Mesenchymal stem cell (in vitro differentiated cells and primary cell): ENCODE measurements at regions not wholly inside any gene's neighbourhood (a gene's known extent, or its start where the extent isn't known, plus 50 kb on each side); places are given as distances from the start of the nearest gene placed in this dataset.

Source experiments
- DNase-seq: peaks from one replicate; pipeline ENCODE4 v3.0.0-alpha.2; 2013
- H2AFZ ChIP-seq: one replicate; pipeline ENCODE4 v1.6.1; 2013; ENCODE audit warnings: low read depth, mild to moderate bottlenecking, control low read depth, inconsistent platforms, low read length, moderate library complexity
- H2AK5ac ChIP-seq: 2 replicates; pipeline ENCODE4 v1.6.1; 2013; ENCODE audit warnings: low read length, moderate library complexity, mild to moderate bottlenecking, inconsistent platforms; ENCODE audit not compliant: severe bottlenecking
- H2BK120ac ChIP-seq: one replicate; pipeline ENCODE4 v1.6.1; 2013; ENCODE audit warnings: low read depth, mild to moderate bottlenecking, inconsistent platforms, low read length, moderate library complexity
- H2BK12ac ChIP-seq, 2 experiments: one replicate each; pipeline ENCODE4 v1.6.1; 2013; ENCODE audit warnings: inconsistent platforms in 2 of 2, low read length in 2 of 2, mild to moderate bottlenecking in 2 of 2, moderate library complexity in 2 of 2, control low read depth in 1 of 2
- H2BK15ac ChIP-seq: one replicate; pipeline ENCODE4 v1.6.1; 2013; ENCODE audit warnings: mild to moderate bottlenecking, low read depth, inconsistent platforms; ENCODE audit not compliant: poor library complexity, severe bottlenecking
- H2BK5ac ChIP-seq: 2 replicates; pipeline ENCODE4 v1.6.1; 2013; ENCODE audit warnings: low read depth, mild to moderate bottlenecking, low read length, control low read depth, inconsistent platforms; ENCODE audit not compliant: poor library complexity, severe bottlenecking
- H3K14ac ChIP-seq, 2 experiments: one replicate each; pipeline ENCODE4 v1.6.1; 2013; ENCODE audit warnings: inconsistent platforms in 2 of 2, low read length in 2 of 2, control low read depth in 1 of 2, mild to moderate bottlenecking in 1 of 2, moderate library complexity in 1 of 2
- H3K18ac ChIP-seq, 2 experiments: one replicate each; pipeline ENCODE4 v1.6.1; 2013; ENCODE audit warnings: inconsistent platforms in 2 of 2, low read length in 2 of 2, control low read depth in 1 of 2, low read depth in 1 of 2, mild to moderate bottlenecking in 1 of 2
- H3K23ac ChIP-seq, 2 experiments: one replicate each; pipeline ENCODE4 v1.6.1; 2013; ENCODE audit warnings: inconsistent platforms in 2 of 2, low read length in 2 of 2, mild to moderate bottlenecking in 2 of 2, moderate library complexity in 2 of 2, control low read depth in 1 of 2
- H3K27ac ChIP-seq: 2 replicates; pipeline ENCODE4 v1.5.1; 2013; ENCODE audit warnings: mild to moderate bottlenecking, moderate library complexity, low read length, control low read depth, inconsistent platforms; ENCODE audit not compliant: poor library complexity, severe bottlenecking
- H3K27me3 ChIP-seq, 2 experiments: 2 replicates each; pipeline versions ENCODE4 v1.6.1 to v1.7.0; 2013; ENCODE audit warnings: low read length in 2 of 2, mild to moderate bottlenecking in 2 of 2, moderate library complexity in 2 of 2, control low read depth in 1 of 2, inconsistent platforms in 1 of 2; ENCODE audit not compliant: control insufficient read depth in 1 of 2, insufficient read depth in 1 of 2
- H3K36me3 ChIP-seq, 2 experiments: 2 replicates each; pipeline versions ENCODE4 v1.6.1 to v1.7.0; 2013; ENCODE audit warnings: low read length in 2 of 2, control low read depth in 1 of 2, inconsistent platforms in 1 of 2, low read depth in 1 of 2, mild to moderate bottlenecking in 1 of 2; ENCODE audit not compliant: insufficient read depth in 2 of 2, control insufficient read depth in 1 of 2
- H3K4ac ChIP-seq, 2 experiments: one replicate each; pipeline ENCODE4 v1.6.1; 2013; ENCODE audit warnings: inconsistent platforms in 2 of 2, low read length in 2 of 2, mild to moderate bottlenecking in 2 of 2, moderate library complexity in 2 of 2, control low read depth in 1 of 2, low read depth in 1 of 2
- H3K4me1 ChIP-seq: 2 replicates; pipeline ENCODE4 v1.6.1; 2013; ENCODE audit warnings: low read depth, low read length, control low read depth; ENCODE audit not compliant: control insufficient read depth, insufficient read depth
- H3K4me2 ChIP-seq: 2 replicates; pipeline ENCODE4 v1.6.1; 2013; ENCODE audit warnings: low read length, mild to moderate bottlenecking, inconsistent platforms; ENCODE audit not compliant: poor library complexity, severe bottlenecking
- H3K4me3 ChIP-seq, 2 experiments: 2 replicates each; pipeline versions ENCODE4 v1.5.1 to v1.7.0; 2013; ENCODE audit warnings: low read length in 2 of 2, mild to moderate bottlenecking in 2 of 2, control low read depth in 1 of 2, low read depth in 1 of 2; ENCODE audit not compliant: insufficient read depth in 1 of 2
- H3K79me1 ChIP-seq: replicated peaks from 2 replicates; pipeline ENCODE4 v1.6.1; 2013; ENCODE audit warnings: mild to moderate bottlenecking, control low read depth, low read length, inconsistent platforms; ENCODE audit not compliant: poor library complexity, severe bottlenecking
- H3K9ac ChIP-seq: 2 replicates; pipeline ENCODE4 v1.7.0; 2013; ENCODE audit warnings: mild to moderate bottlenecking, low read length, moderate library complexity
- H3K9me3 ChIP-seq: 2 replicates; pipeline ENCODE4 v1.7.0; 2013; ENCODE audit warnings: mild to moderate bottlenecking, low read length; ENCODE audit not compliant: control insufficient read depth
- H4K8ac ChIP-seq: one replicate; pipeline ENCODE4 v1.6.1; 2013; ENCODE audit warnings: inconsistent platforms, mild to moderate bottlenecking, low read length, moderate library complexity
- H4K91ac ChIP-seq: one replicate; pipeline ENCODE4 v1.6.1; 2013; ENCODE audit warnings: mild to moderate bottlenecking, low read length, inconsistent platforms
- WGBS: methylation state at CpG from one replicate; pipeline ENCODE4 v1.1.7; 2013; ENCODE audit warnings: mixed read lengths; 5-methylcytosine and 5-hydroxymethylcytosine counted together

GRCh38 chr16:9680019-9680655 is 502.1 kb downstream of the GRIN2A start:
- no peaks in the 10 kb centered on the region for H3K4me1 ChIP-seq
- 59% methylated on average over 7 of the region's 7 CpGs for WGBS
- H2BK120ac ChIP-seq = no peak overlapping the region
- H3K27ac ChIP-seq = no peak overlapping the region
- H3K14ac ChIP-seq = no peak overlapping the region
- no peak overlapping the region for H3K9ac ChIP-seq
- no peak overlapping the region for H2BK5ac ChIP-seq
- no peak overlapping the region for H2AFZ ChIP-seq
- no peak overlapping the region for H2BK12ac ChIP-seq
- peaks cover 0 to 34% of the 10 kb centered on the region in 2 experiments for H3K27me3 ChIP-seq
- H3K18ac ChIP-seq = no peak overlapping the region
- no peak overlapping the region for H2BK15ac ChIP-seq
- H3K79me1 ChIP-seq = no peaks in the 10 kb centered on the region
- no peak for DNase-seq
- H3K4me3 ChIP-seq = no peak overlapping the region
- H4K91ac ChIP-seq = no peak overlapping the region
- H4K8ac ChIP-seq = no peak overlapping the region
- no peaks in the 10 kb centered on the region for H3K9me3 ChIP-seq
- no peak overlapping the region for H3K4me2 ChIP-seq
- H2AK5ac ChIP-seq = no peak overlapping the region
- H3K36me3 ChIP-seq = no peaks in the 10 kb centered on the region
- no peak overlapping the region for H3K4ac ChIP-seq
- H3K23ac ChIP-seq = no peak overlapping the region

- no peak overlapping the region for H2AFZ ChIP-seq
- no peak overlapping the region for H4K91ac ChIP-seq
- H3K27ac ChIP-seq = no peak overlapping the region
- H2BK120ac ChIP-seq = no peak overlapping the region
- no peaks in the 10 kb centered on the region for H3K79me1 ChIP-seq
- H2BK15ac ChIP-seq = no peak overlapping the region
- H3K4me1 ChIP-seq = no peaks in the 10 kb centered on the region
- H3K18ac ChIP-seq = no peak overlapping the region
- no peak overlapping the region for H3K14ac ChIP-seq
- no peaks in the 10 kb centered on the region for H3K36me3 ChIP-seq
- no peak overlapping the region for H3K4me2 ChIP-seq
- no peak for DNase-seq
- H3K4ac ChIP-seq = no peak overlapping the region
- H2BK12ac ChIP-seq = no peak overlapping the region
- WGBS = 81% methylated on average over 2 of the region's 2 CpGs
- H3K9ac ChIP-seq = no peak overlapping the region
- no peaks in the 10 kb centered on the region for H3K9me3 ChIP-seq
- no peak overlapping the region for H3K4me3 ChIP-seq
- no peak overlapping the region for H2BK5ac ChIP-seq
- no peak overlapping the region for H3K23ac ChIP-seq
- no peak overlapping the region for H4K8ac ChIP-seq
- peaks cover 0 to 34% of the 10 kb centered on the region in 2 experiments for H3K27me3 ChIP-seq
- H2AK5ac ChIP-seq = no peak overlapping the region
These were observed 501.3 kb downstream of the GRIN2A start for GRCh38 chr16:9680968-9681367.

- Histone ChIP-seq H3K4ac (no peak overlapping the region), H3K36me3 (no peaks in the 10 kb centered on the region), H3K9me3 (no peaks in the 10 kb centered on the region), H3K23ac (no peak overlapping the region), H3K4me1 (no peaks in the 10 kb centered on the region), H3K18ac (no peak overlapping the region), H2AK5ac (no peak overlapping the region), H2BK120ac (no peak overlapping the region), H2AFZ (no peak overlapping the region), H4K91ac (no peak overlapping the region), H3K4me2 (no peak overlapping the region), H2BK15ac (no peak overlapping the region), H3K9ac (no peak overlapping the region), H2BK12ac (no peak overlapping the region), H3K27ac (no peak overlapping the region), H2BK5ac (no peak overlapping the region), H3K4me3 (no peak overlapping the region), H3K14ac (no peak overlapping the region), H4K8ac (no peak overlapping the region), H3K79me1 (no peaks in the 10 kb centered on the region), H3K27me3 (peaks cover 0 to 34% of the 10 kb centered on the region in 2 experiments)
- 79% methylated on average over 9 of the region's 9 CpGs for WGBS
- DNase-seq = no peak
These were observed 500.7 kb downstream of the GRIN2A start for GRCh38 chr16:9681508-9681907.

- Histone ChIP-seq H2AK5ac (no peak overlapping the region), H2BK12ac (no peak overlapping the region), H3K4me3 (no peak overlapping the region), H3K18ac (no peak overlapping the region), H3K14ac (no peak overlapping the region), H3K36me3 (no peaks in the 10 kb centered on the region), H2BK5ac (no peak overlapping the region), H3K4ac (no peak overlapping the region), H2BK15ac (no peak overlapping the region), H2AFZ (no peak overlapping the region), H3K27ac (no peak overlapping the region), H2BK120ac (no peak overlapping the region), H3K9ac (no peak overlapping the region), H3K23ac (no peak overlapping the region), H4K8ac (no peak overlapping the region), H3K79me1 (no peaks in the 10 kb centered on the region), H3K4me2 (no peak overlapping the region), H3K27me3 (peaks cover 0 to 34% of the 10 kb centered on the region in 2 experiments), H3K4me1 (no peaks in the 10 kb centered on the region), H3K9me3 (no peaks in the 10 kb centered on the region), H4K91ac (no peak overlapping the region)
- DNase-seq = no peak
- WGBS = 63% methylated on average over 2 of the region's 2 CpGs
These were observed 499.9 kb downstream of the GRIN2A start for GRCh38 chr16:9682320-9682719.
